GM21390 (cell line): ENCODE measurements at regions not wholly inside any gene's neighbourhood (a gene's known extent, or its start where the extent isn't known, plus 50 kb on each side); places are given as distances from the start of the nearest gene placed in this dataset.
"Not testable (repeated sequence)": the region's sequence is repeated elsewhere in the genome, so short reads cannot be mapped to it uniquely, and the experiment has no call there.

Experiments used
- ATAC-seq: cut with Tn5 transposase; IDR thresholded peaks from one replicate; pipeline ENCODE4 v1.9.1; 2021; ENCODE audit not compliant: unreplicated experiment

- no peak for ATAC-seq
Observed at GRCh38 chr22:26958378-26958777, 301.0 kb downstream of the MIAT start.

- ATAC-seq, result no peak
Observed at GRCh38 chr22:26964642-26965041, 307.3 kb downstream of the MIAT start.

- ATAC-seq, result no peak
Observed at GRCh38 chr22:26967282-26967681, 309.9 kb downstream of the MIAT start.

- no peak for ATAC-seq
Observed at GRCh38 chr22:26968859-26969523, 311.6 kb downstream of the MIAT start.

- ATAC-seq, result no peak
Observed at GRCh38 chr22:26970809-26971394, 313.5 kb downstream of the MIAT start.

GRCh38 chr22:26972286-26972685 lies 314.9 kb downstream of the MIAT start:
- ATAC-seq, result no peak

- not testable (repeated sequence) for ATAC-seq
Observed at GRCh38 chr22:26972915-26973314, 315.5 kb downstream of the MIAT start.

- no peak for ATAC-seq
Observed at GRCh38 chr22:26974034-26974433, 316.6 kb downstream of the MIAT start.

GRCh38 chr22:26974914-26975803 lies 317.8 kb downstream of the MIAT start:
- no peak for ATAC-seq

GRCh38 chr22:26975865-26976264 lies 318.5 kb downstream of the MIAT start:
- ATAC-seq, result no peak

- no peak for ATAC-seq
Observed at GRCh38 chr22:26977741-26978376, 320.5 kb downstream of the MIAT start.

GRCh38 chr22:26979294-26979693 lies 321.9 kb downstream of the MIAT start:
- ATAC-seq, result no peak

GRCh38 chr22:26981111-26981510 lies 323.7 kb downstream of the MIAT start:
- no peak for ATAC-seq

GRCh38 chr22:26981541-26981940 lies 324.2 kb downstream of the MIAT start:
- ATAC-seq, result no peak

GRCh38 chr22:26983311-26983710 lies 325.9 kb downstream of the MIAT start:
- ATAC-seq, result no peak

- ATAC-seq, result no peak
Observed at GRCh38 chr22:26985206-26985605, 327.8 kb downstream of the MIAT start.

- ATAC-seq, result no peak
Observed at GRCh38 chr22:26985931-26986782, 328.8 kb downstream of the MIAT start.

GRCh38 chr22:26986884-26987283 lies 329.5 kb downstream of the MIAT start:
- ATAC-seq, result no peak

- ATAC-seq, result no peak
Observed at GRCh38 chr22:26990503-26991189, 333.3 kb downstream of the MIAT start.

GRCh38 chr22:26992556-26992955 lies 335.2 kb downstream of the MIAT start:
- ATAC-seq, result no peak
